Endothelial cell of umbilical vein (primary cell): ENCODE measurements at regions not wholly inside any gene's neighbourhood (a gene's known extent, or its start where the extent isn't known, plus 50 kb on each side); places are given as distances from the start of the nearest gene placed in this dataset.

Experiments used
- BruUV-seq: library from RNA; stranded (reverse); fragments of 400-500 nt; replicated peaks from 2 replicates; lab custom pipeline; 2021; lab: Mats Ljungman, UMichigan
- CTCF ChIA-PET: fragments of 300-600, 350-600 bp; sonication (Branson Sonifier 250); formaldehyde crosslinking; loops from one replicate; lab custom pipeline; 2021; ENCODE audit warnings: antibody characterized with exemption, inconsistent platforms; lab: Charles Lee
- POLR2A ChIA-PET: fragments of 300-600, 350-600 bp; sonication (Branson Sonifier 250); formaldehyde crosslinking; loops from one replicate; lab custom pipeline; 2021; ENCODE audit warnings: antibody characterized with exemption, inconsistent platforms; lab: Charles Lee
- DNase-seq: peaks from one replicate; pipeline ENCODE4 v3.0.0-alpha.2; 2011; ENCODE audit warnings: low read depth, low spot score
- FAIRE-seq: peaks from 2 replicates; lab custom pipeline; 2011; peaks lifted over from hg19 to GRCh38; lab: Jason Lieb, UNC
- H2AFZ ChIP-seq: 2 replicates; pipeline ENCODE4 v1.6.0; 2012; ENCODE audit warnings: low read depth, low read length, control low read depth, inconsistent platforms
- H3K27ac ChIP-seq: 2 replicates; pipeline ENCODE4 v1.5.1; 2011; ENCODE audit warnings: low read depth, mild to moderate bottlenecking, control low read depth, low read length, moderate library complexity; ENCODE audit not compliant: insufficient read depth
- H3K27me3 ChIP-seq, 2 experiments: 2 replicates each; pipeline versions ENCODE4 v1.6.0 to v1.6.1; 2011; ENCODE audit warnings: low read length in 2 of 2, mixed read lengths in 1 of 2; ENCODE audit not compliant: control insufficient read depth in 2 of 2, insufficient read depth in 2 of 2
- H3K36me3 ChIP-seq, 2 experiments: 2 replicates in 1 of 2; 3 replicates in 1 of 2; pipeline ENCODE4 v1.5.1; 2011; ENCODE audit warnings: low read length in 2 of 2, mild to moderate bottlenecking in 1 of 2, moderate library complexity in 1 of 2; ENCODE audit not compliant: control insufficient read depth in 2 of 2, insufficient read depth in 2 of 2; ENCODE audit errors: extremely low read depth in 1 of 2
- H3K4me1 ChIP-seq: 3 replicates; pipeline ENCODE4 v1.5.1; 2011; ENCODE audit warnings: mild to moderate bottlenecking, low read length; ENCODE audit not compliant: control insufficient read depth, insufficient read depth; ENCODE audit errors: extremely low read depth
- H3K4me2 ChIP-seq: 2 replicates; pipeline ENCODE4 v1.6.1; 2011; ENCODE audit warnings: low read length, control low read depth, mixed read lengths; ENCODE audit not compliant: insufficient read depth
- H3K4me3 ChIP-seq, 3 experiments: fragments of 200-600 bp in 1 of 3; sonication (generic), shearing (Covaris generic) in 1 of 3; replicated peaks in 1 of 3; 2 replicates each; pipeline ENCODE4 v1.5.1; 2011 to 2016; ENCODE audit warnings: control low read depth in 3 of 3, low read length in 3 of 3, mild to moderate bottlenecking in 2 of 3, inconsistent platforms in 1 of 3, low read depth in 1 of 3, moderate library complexity in 1 of 3; ENCODE audit not compliant: insufficient read depth in 1 of 3
- H3K79me2 ChIP-seq: 2 replicates; pipeline ENCODE4 v1.6.0; 2012; ENCODE audit warnings: low read length, inconsistent platforms; ENCODE audit not compliant: control insufficient read depth, insufficient read depth
- H3K9ac ChIP-seq: replicated peaks from 2 replicates; pipeline ENCODE3; 2011; ENCODE audit warnings: low read length, control low read depth; ENCODE audit not compliant: insufficient read depth; ENCODE audit errors: extremely low read depth
- H3K9me1 ChIP-seq: replicated peaks from 3 replicates; pipeline ENCODE4 v1.6.0; 2011; ENCODE audit warnings: mild to moderate bottlenecking, low read length; ENCODE audit not compliant: control insufficient read depth, insufficient read depth; ENCODE audit errors: extremely low read depth
- H3K9me3 ChIP-seq: replicated peaks from 2 replicates; pipeline ENCODE4 v1.5.1; 2012; ENCODE audit warnings: low read length, inconsistent platforms; ENCODE audit not compliant: control insufficient read depth, insufficient read depth
- H4K20me1 ChIP-seq: replicated peaks from 2 replicates; pipeline ENCODE3; 2011; ENCODE audit warnings: mild to moderate bottlenecking, low read length; ENCODE audit not compliant: control insufficient read depth, insufficient read depth; ENCODE audit errors: extremely low read depth
- EZH2 ChIP-seq: IDR thresholded peaks from 2 replicates; pipeline ENCODE4 v1.6.1; 2012; ENCODE audit warnings: borderline replicate concordance, low read depth, mild to moderate bottlenecking, moderate library complexity, low read length, inconsistent platforms; ENCODE audit not compliant: severe bottlenecking
- FOS ChIP-seq: IDR thresholded peaks from 2 replicates; pipeline ENCODE4 v1.6.1; 2011; ENCODE audit warnings: mild to moderate bottlenecking, low read length, moderate library complexity, borderline replicate concordance; ENCODE audit not compliant: insufficient read depth
- GATA2 ChIP-seq: IDR thresholded peaks from 2 replicates; pipeline ENCODE4 v1.7.0; 2011; ENCODE audit warnings: low read depth, mild to moderate bottlenecking, moderate library complexity, mixed read lengths, low read length; ENCODE audit not compliant: insufficient read length, insufficient read depth
- JUN ChIP-seq: IDR thresholded peaks from 2 replicates; pipeline ENCODE4 v1.6.1; 2011; ENCODE audit warnings: borderline replicate concordance, low read depth; ENCODE audit not compliant: insufficient read length, insufficient read depth
- MYC ChIP-seq: IDR thresholded peaks from one replicate; pipeline ENCODE4 v1.6.1; 2011; ENCODE audit warnings: mild to moderate bottlenecking, low read depth, low read length
- POLR2A ChIP-seq: IDR thresholded peaks from 2 replicates; pipeline ENCODE4 v1.6.1; 2012; ENCODE audit warnings: low read depth, mild to moderate bottlenecking, control low read depth, low read length
- POLR2AphosphoS5 ChIP-seq: IDR thresholded peaks from 2 replicates; pipeline ENCODE4 v1.6.1; 2012; ENCODE audit warnings: low read depth, mild to moderate bottlenecking, control low read depth, low read length, moderate library complexity; ENCODE audit not compliant: insufficient read depth
- dilution Hi-C: fragments of 300-500 bp; cut with MboI; formaldehyde crosslinking; loops from one replicate; pipeline ENCODE4 v1.15.0; 2019; ENCODE audit warnings: low sequenced_read_pairs; ENCODE audit not compliant: extremely low pct_ligation_motif_present
- intact Hi-C: fragments of 100-400 bp; cut with micrococcal nuclease; formaldehyde crosslinking; loops from one replicate; pipeline ENCODE4 v1.10.0; 2022
- TF ChIP-seq, protein P1 (sequence below), 2 donors: IDR thresholded peaks; 1 replicate in 1 of 2; 2 replicates in 1 of 2; pipeline ENCODE4 v1.5.1; 2011; ENCODE audit warnings: low read length in 2 of 2, mild to moderate bottlenecking in 2 of 2, moderate library complexity in 2 of 2, control low read depth in 1 of 2, inconsistent platforms in 1 of 2, low read depth in 1 of 2; ENCODE audit not compliant: insufficient read depth in 1 of 2; ENCODE audit errors: extremely low read depth in 1 of 2
- TF ChIP-seq, protein P2 (sequence below): IDR thresholded peaks from 2 replicates; pipeline ENCODE4 v1.6.1; 2011; ENCODE audit not compliant: insufficient read depth, insufficient read length

GRCh38 chr22:47384977-47385376 is 622.5 kb downstream of the TBC1D22A start:
- dilution Hi-C loops, result no loop called here
- FAIRE-seq, result no peak
- POLR2A ChIA-PET, result no interaction called here

More at GRCh38 chr22:47384977-47385376, 622.5 kb downstream of the TBC1D22A start:
- no peaks in the 10 kb centered on the region for H3K79me2 ChIP-seq
- H3K27ac ChIP-seq, result no peak overlapping the region
- H4K20me1 ChIP-seq, result no peaks in the 10 kb centered on the region
- no peaks in the 10 kb centered on the region for H3K36me3 ChIP-seq
- TF ChIP-seq FOS, result no peak
- TF ChIP-seq POLR2AphosphoS5, result no peak
- no peak for TF ChIP-seq JUN
- TF ChIP-seq, protein P1, sequence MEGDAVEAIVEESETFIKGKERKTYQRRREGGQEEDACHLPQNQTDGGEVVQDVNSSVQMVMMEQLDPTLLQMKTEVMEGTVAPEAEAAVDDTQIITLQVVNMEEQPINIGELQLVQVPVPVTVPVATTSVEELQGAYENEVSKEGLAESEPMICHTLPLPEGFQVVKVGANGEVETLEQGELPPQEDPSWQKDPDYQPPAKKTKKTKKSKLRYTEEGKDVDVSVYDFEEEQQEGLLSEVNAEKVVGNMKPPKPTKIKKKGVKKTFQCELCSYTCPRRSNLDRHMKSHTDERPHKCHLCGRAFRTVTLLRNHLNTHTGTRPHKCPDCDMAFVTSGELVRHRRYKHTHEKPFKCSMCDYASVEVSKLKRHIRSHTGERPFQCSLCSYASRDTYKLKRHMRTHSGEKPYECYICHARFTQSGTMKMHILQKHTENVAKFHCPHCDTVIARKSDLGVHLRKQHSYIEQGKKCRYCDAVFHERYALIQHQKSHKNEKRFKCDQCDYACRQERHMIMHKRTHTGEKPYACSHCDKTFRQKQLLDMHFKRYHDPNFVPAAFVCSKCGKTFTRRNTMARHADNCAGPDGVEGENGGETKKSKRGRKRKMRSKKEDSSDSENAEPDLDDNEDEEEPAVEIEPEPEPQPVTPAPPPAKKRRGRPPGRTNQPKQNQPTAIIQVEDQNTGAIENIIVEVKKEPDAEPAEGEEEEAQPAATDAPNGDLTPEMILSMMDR (IDR thresholded peaks at IDR 0.05; ENCODE audit: extremely low read depth in 1 of 2, insufficient read depth in 1 of 2, low read depth in 1 of 2, low read length in 2 of 2), result no peak
- TF ChIP-seq EZH2, result no peak
- TF ChIP-seq GATA2, result no peak
- TF ChIP-seq, protein P2, sequence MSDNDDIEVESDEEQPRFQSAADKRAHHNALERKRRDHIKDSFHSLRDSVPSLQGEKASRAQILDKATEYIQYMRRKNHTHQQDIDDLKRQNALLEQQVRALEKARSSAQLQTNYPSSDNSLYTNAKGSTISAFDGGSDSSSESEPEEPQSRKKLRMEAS, result no peak
- no peak for TF ChIP-seq POLR2A
- TF ChIP-seq MYC, result no peak
- no peak overlapping the region for H3K9ac ChIP-seq
- H3K9me3 ChIP-seq, result no peaks in the 10 kb centered on the region
- no peak overlapping the region for H3K4me2 ChIP-seq
- no peaks in the 10 kb centered on the region for H3K27me3 ChIP-seq
- CTCF ChIA-PET, result no interaction called here
- no peaks in the 10 kb centered on the region for H3K4me1 ChIP-seq
- BruUV-seq, result no TSS peak
- intact Hi-C loops, result no loop called here
- DNase-seq, result no peak
- H3K9me1 ChIP-seq, result no peaks in the 10 kb centered on the region
- no peak overlapping the region for H2AFZ ChIP-seq
- H3K4me3 ChIP-seq, result no peak overlapping the region
